Stimulated activated naive B cell treated with anti-CD40 and anti-IgM and Interleukin-4, amounts not matched to agents 10 μg/mL and 1 μg/mL and 100 μg/mL, for 72 hours (primary cell): ENCODE measurements at regions not wholly inside any gene's neighbourhood (a gene's known extent, or its start where the extent isn't known, plus 50 kb on each side); places are given as distances from the start of the nearest gene placed in this dataset.

Experiments
- ATAC-seq, 2 donors: fragments of 150-1000 bp; cut with Tn5 transposase; replicated peaks; 2 replicates each; pipeline ENCODE4 v1.10.0; 2021; ENCODE audit warnings: moderate library complexity in 1 of 2
- DNase-seq: peaks from one replicate; pipeline ENCODE4 v3.0.0; 2021
- H3K27ac Mint-ChIP-seq: one replicate; pipeline ENCODE4 v1.8.0; 2022; ENCODE audit warnings: mild to moderate bottlenecking, mixed read lengths
- H3K27me3 Mint-ChIP-seq, 2 donors: one replicate each; pipeline ENCODE4 v1.8.0; 2022; ENCODE audit warnings: mixed read lengths in 2 of 2
- H3K36me3 Mint-ChIP-seq, 2 donors: one replicate each; pipeline ENCODE4 v1.8.0; 2022; ENCODE audit warnings: mixed read lengths in 2 of 2, mild to moderate bottlenecking in 1 of 2
- H3K4me1 Mint-ChIP-seq, 2 donors: one replicate each; pipeline ENCODE4 v1.8.0; 2022; ENCODE audit warnings: mixed read lengths in 2 of 2, mild to moderate bottlenecking in 1 of 2
- H3K4me3 Mint-ChIP-seq, 2 donors: one replicate each; pipeline ENCODE4 v1.8.0; 2022; ENCODE audit warnings: mild to moderate bottlenecking in 2 of 2, mixed read lengths in 2 of 2, moderate library complexity in 1 of 2
- H3K9me3 Mint-ChIP-seq, 2 donors: one replicate each; pipeline ENCODE4 v1.8.0; 2022; ENCODE audit warnings: mixed read lengths in 2 of 2, mild to moderate bottlenecking in 1 of 2

GRCh38 chr2:104762031-104762430 lies 91.9 kb upstream of the POU3F3 start:
- Mint-ChIP-seq H3K27ac (no peak overlapping the region), H3K27me3 (peaks cover 0 to 7% of the 10 kb centered on the region in 2 donors), H3K36me3 (no peaks in the 10 kb centered on the region), H3K4me1 (no peaks in the 10 kb centered on the region), H3K4me3 (no peak overlapping the region), H3K9me3 (no peaks in the 10 kb centered on the region)
- DNase-seq (no peak), ATAC-seq (no peak)

GRCh38 chr2:104766683-104767082 lies 87.2 kb upstream of the POU3F3 start:
- Mint-ChIP-seq H3K27me3 (peaks cover 0 to 9% of the 10 kb centered on the region in 2 donors), H3K4me1 (peaks cover 0 to 6% of the 10 kb centered on the region in 2 donors), H3K9me3 (peaks cover 0 to 2% of the 10 kb centered on the region in 2 donors), H3K36me3 (no peaks in the 10 kb centered on the region), H3K4me3 (no peak overlapping the region), H3K27ac (no peak overlapping the region)
- ATAC-seq, result no peak
- no peak for DNase-seq

- no peaks in the 10 kb centered on the region for H3K36me3 Mint-ChIP-seq
Measured at GRCh38 chr2:104768694-104769093, 85.2 kb upstream of the POU3F3 start.

GRCh38 chr2:104769096-104769495 lies 84.8 kb upstream of the POU3F3 start:
- Mint-ChIP-seq H3K36me3 (no peaks in the 10 kb centered on the region), H3K27me3 (peaks cover 0 to 11% of the 10 kb centered on the region in 2 donors), H3K27ac (no peak overlapping the region), H3K4me1 (peaks cover 0 to 6% of the 10 kb centered on the region in 2 donors), H3K9me3 (peaks cover 0 to 2% of the 10 kb centered on the region in 2 donors), H3K4me3 (no peak overlapping the region)
- DNase-seq (no peak), ATAC-seq (no peak)

More at GRCh38 chr2:104768694-104769093, 85.2 kb upstream of the POU3F3 start:
- DNase-seq (no peak), ATAC-seq (peak; percentile 42 to 67)
- no peak overlapping the region for H3K27ac Mint-ChIP-seq
- peaks cover 0 to 11% of the 10 kb centered on the region in 2 donors for H3K27me3 Mint-ChIP-seq
- H3K9me3 Mint-ChIP-seq, result peaks cover 0 to 2% of the 10 kb centered on the region in 2 donors
- no peak overlapping the region for H3K4me3 Mint-ChIP-seq
- peaks cover 0 to 6% of the 10 kb centered on the region in 2 donors for H3K4me1 Mint-ChIP-seq

GRCh38 chr2:104772996-104773395 lies 80.9 kb upstream of the POU3F3 start:
- Mint-ChIP-seq H3K36me3 (no peaks in the 10 kb centered on the region), H3K9me3 (peaks cover 0 to 2% of the 10 kb centered on the region in 2 donors)
- ATAC-seq, result no peak

GRCh38 chr2:104774631-104775030 lies 79.3 kb upstream of the POU3F3 start:
- Mint-ChIP-seq H3K9me3 (no peaks in the 10 kb centered on the region), H3K27ac (no peak overlapping the region), H3K4me1 (no peaks in the 10 kb centered on the region), H3K4me3 (no peak overlapping the region), H3K27me3 (peaks cover 4 to 11% of the 10 kb centered on the region in 2 donors), H3K36me3 (no peaks in the 10 kb centered on the region)
- no peak for ATAC-seq
- no peak for DNase-seq

More at GRCh38 chr2:104772996-104773395, 80.9 kb upstream of the POU3F3 start:
- peaks cover 0 to 6% of the 10 kb centered on the region in 2 donors for H3K4me1 Mint-ChIP-seq
- H3K27ac Mint-ChIP-seq, result no peak overlapping the region
- no peak for DNase-seq
- peaks cover 4 to 17% of the 10 kb centered on the region in 2 donors for H3K27me3 Mint-ChIP-seq
- H3K4me3 Mint-ChIP-seq, result no peak overlapping the region

GRCh38 chr2:104777721-104778120 lies 76.2 kb upstream of the POU3F3 start:
- no peaks in the 10 kb centered on the region for H3K4me1 Mint-ChIP-seq
- DNase-seq (no peak), ATAC-seq (no peak)
- H3K4me3 Mint-ChIP-seq, result no peak overlapping the region
- H3K27me3 Mint-ChIP-seq, result peaks cover 4 to 6% of the 10 kb centered on the region in 2 donors
- H3K36me3 Mint-ChIP-seq, result no peaks in the 10 kb centered on the region
- H3K9me3 Mint-ChIP-seq, result peaks cover 0 to 2% of the 10 kb centered on the region in 2 donors
- no peak overlapping the region for H3K27ac Mint-ChIP-seq

- H3K4me3 Mint-ChIP-seq, result no peak overlapping the region
- no peaks in the 10 kb centered on the region for H3K4me1 Mint-ChIP-seq
- H3K27ac Mint-ChIP-seq, result no peak overlapping the region
Measured at GRCh38 chr2:104781151-104781550, 72.8 kb upstream of the POU3F3 start.

GRCh38 chr2:104784264-104784663 lies 69.7 kb upstream of the POU3F3 start:
- ATAC-seq (peak in 1 of 2 donors; percentile 25), DNase-seq (no peak)
- Mint-ChIP-seq H3K4me1 (no peaks in the 10 kb centered on the region), H3K27ac (no peak overlapping the region), H3K36me3 (no peaks in the 10 kb centered on the region), H3K4me3 (no peak overlapping the region), H3K9me3 (peaks cover 0 to 2% of the 10 kb centered on the region in 2 donors), H3K27me3 (peaks cover 9 to 19% of the 10 kb centered on the region in 2 donors)

More at GRCh38 chr2:104781151-104781550, 72.8 kb upstream of the POU3F3 start:
- H3K9me3 Mint-ChIP-seq, result peaks cover 0 to 2% of the 10 kb centered on the region in 2 donors
- H3K36me3 Mint-ChIP-seq, result no peaks in the 10 kb centered on the region
- ATAC-seq (no peak), DNase-seq (no peak)
- H3K27me3 Mint-ChIP-seq, result peaks cover 8% of the 10 kb centered on the region in 2 donors

- Mint-ChIP-seq H3K27me3 (peaks cover 9 to 25% of the 10 kb centered on the region in 2 donors), H3K27ac (no peak overlapping the region), H3K36me3 (no peaks in the 10 kb centered on the region), H3K4me3 (no peak overlapping the region), H3K4me1 (no peaks in the 10 kb centered on the region), H3K9me3 (peaks cover 0 to 2% of the 10 kb centered on the region in 2 donors)
- DNase-seq (no peak), ATAC-seq (no peak)
Measured at GRCh38 chr2:104786204-104786603, 67.7 kb upstream of the POU3F3 start.

GRCh38 chr2:104786821-104787220 lies 67.1 kb upstream of the POU3F3 start:
- H3K9me3 Mint-ChIP-seq, result peaks cover 0 to 2% of the 10 kb centered on the region in 2 donors
- H3K4me1 Mint-ChIP-seq, result no peaks in the 10 kb centered on the region
- H3K36me3 Mint-ChIP-seq, result no peaks in the 10 kb centered on the region
- H3K4me3 Mint-ChIP-seq, result no peak overlapping the region
- DNase-seq (no peak), ATAC-seq (no peak)
- no peak overlapping the region for H3K27ac Mint-ChIP-seq
- H3K27me3 Mint-ChIP-seq, result peaks cover 12 to 29% of the 10 kb centered on the region in 2 donors

GRCh38 chr2:104787298-104788065 lies 66.4 kb upstream of the POU3F3 start:
- Mint-ChIP-seq H3K27ac (no peak overlapping the region), H3K36me3 (no peaks in the 10 kb centered on the region)
- ATAC-seq, result no peak

GRCh38 chr2:104788742-104789455 lies 65.0 kb upstream of the POU3F3 start:
- no peak for ATAC-seq
- H3K4me3 Mint-ChIP-seq, result no peak overlapping the region
- H3K27me3 Mint-ChIP-seq, result peaks cover 18 to 31% of the 10 kb centered on the region in 2 donors
- no peaks in the 10 kb centered on the region for H3K9me3 Mint-ChIP-seq
- no peaks in the 10 kb centered on the region for H3K36me3 Mint-ChIP-seq
- DNase-seq, result no peak
- no peaks in the 10 kb centered on the region for H3K4me1 Mint-ChIP-seq
- H3K27ac Mint-ChIP-seq, result no peak overlapping the region

More at GRCh38 chr2:104787298-104788065, 66.4 kb upstream of the POU3F3 start:
- Mint-ChIP-seq H3K27me3 (peaks cover 13 to 31% of the 10 kb centered on the region in 2 donors), H3K4me3 (no peak overlapping the region), H3K4me1 (no peaks in the 10 kb centered on the region), H3K9me3 (no peaks in the 10 kb centered on the region)
- DNase-seq, result no peak

- no peak overlapping the region for H3K27ac Mint-ChIP-seq
- H3K27me3 Mint-ChIP-seq, result peaks cover 20 to 31% of the 10 kb centered on the region in 2 donors
- DNase-seq (no peak), ATAC-seq (no peak)
- no peaks in the 10 kb centered on the region for H3K9me3 Mint-ChIP-seq
- H3K4me3 Mint-ChIP-seq, result no peak overlapping the region
- H3K36me3 Mint-ChIP-seq, result no peaks in the 10 kb centered on the region
- H3K4me1 Mint-ChIP-seq, result no peaks in the 10 kb centered on the region
Measured at GRCh38 chr2:104790100-104790811, 63.7 kb upstream of the POU3F3 start.
